Gastroesophageal sphincter (tissue), 4 donors: ENCODE measurements at regions not wholly inside any gene's neighbourhood (a gene's known extent, or its start where the extent isn't known, plus 50 kb on each side); places are given as distances from the start of the nearest gene placed in this dataset.
A peak's percentile ranks its signal among the peaks of the same experiment; 100 is the strongest.

Experiments used
- ATAC-seq: fragments of 150-250 bp; one replicate; pipeline ENCODE4 v1.9.1; 2016; ENCODE audit warnings: mild to moderate bottlenecking, moderate library complexity
- H3K27ac ChIP-seq, 4 donors: fragments of 200-600 bp; sonication (generic) in 3 of 4; 1 replicate in 3 of 4; 2 replicates in 1 of 4; pipeline ENCODE4 v1.5.1; 2016 to 2019
- H3K27me3 ChIP-seq: fragments of 200-600 bp; sonication (generic); one replicate; pipeline ENCODE4 v1.5.1; 2019
- H3K36me3 ChIP-seq, 2 donors: fragments of 200-600 bp; sonication (generic); one replicate each; pipeline ENCODE4 v1.5.1; 2019; ENCODE audit warnings: control low read depth in 1 of 2
- H3K4me1 ChIP-seq, 3 donors: fragments of 200-600 bp; sonication (generic); 1 replicate in 2 of 3; 2 replicates in 1 of 3; pipeline ENCODE4 v1.5.1; 2016 to 2019; ENCODE audit warnings: control low read depth in 2 of 3
- H3K4me3 ChIP-seq, 2 donors: fragments of 200-600 bp; sonication (generic); one replicate each; pipeline ENCODE4 v1.5.1; 2019; ENCODE audit warnings: mild to moderate bottlenecking in 1 of 2, moderate library complexity in 1 of 2
- H3K9me3 ChIP-seq, 3 donors: fragments of 200-600 bp; sonication (generic); one replicate each; pipeline ENCODE4 v1.5.1; 2017 to 2019; ENCODE audit warnings: control low read depth in 2 of 3
- EP300 ChIP-seq: sonication (generic); formaldehyde crosslinking; IDR thresholded peaks from one replicate; pipeline ENCODE4 v1.6.1; 2017; ENCODE audit warnings: antibody characterized with exemption, mild to moderate bottlenecking
- POLR2A ChIP-seq, 2 donors: fragments of 450-650 bp; IDR thresholded peaks; one replicate each; pipeline ENCODE4 v1.6.1; 2017; ENCODE audit warnings: antibody characterized with exemption in 2 of 2, mild to moderate bottlenecking in 2 of 2, moderate library complexity in 1 of 2
- POLR2AphosphoS5 ChIP-seq: sonication (generic); formaldehyde crosslinking; IDR thresholded peaks from one replicate; pipeline ENCODE4 v1.6.1; 2017; ENCODE audit warnings: antibody characterized with exemption
- WGBS, 2 donors: methylation state at CpG; one replicate each; pipeline ENCODE4 v1.1.5; 2018; ENCODE audit warnings: low coverage in 1 of 2; 5-methylcytosine and 5-hydroxymethylcytosine counted together
- TF ChIP-seq, protein P1 (sequence below), 4 experiments: fragments of 200-600 bp in 2 of 4; fragments of 450-650 bp in 2 of 4; sonication (generic) in 1 of 4; IDR thresholded peaks; one replicate each; pipeline ENCODE4 v1.5.1; 2017 to 2019; ENCODE audit warnings: antibody characterized with exemption in 4 of 4, mild to moderate bottlenecking in 2 of 4, moderate library complexity in 2 of 4

DNA sequence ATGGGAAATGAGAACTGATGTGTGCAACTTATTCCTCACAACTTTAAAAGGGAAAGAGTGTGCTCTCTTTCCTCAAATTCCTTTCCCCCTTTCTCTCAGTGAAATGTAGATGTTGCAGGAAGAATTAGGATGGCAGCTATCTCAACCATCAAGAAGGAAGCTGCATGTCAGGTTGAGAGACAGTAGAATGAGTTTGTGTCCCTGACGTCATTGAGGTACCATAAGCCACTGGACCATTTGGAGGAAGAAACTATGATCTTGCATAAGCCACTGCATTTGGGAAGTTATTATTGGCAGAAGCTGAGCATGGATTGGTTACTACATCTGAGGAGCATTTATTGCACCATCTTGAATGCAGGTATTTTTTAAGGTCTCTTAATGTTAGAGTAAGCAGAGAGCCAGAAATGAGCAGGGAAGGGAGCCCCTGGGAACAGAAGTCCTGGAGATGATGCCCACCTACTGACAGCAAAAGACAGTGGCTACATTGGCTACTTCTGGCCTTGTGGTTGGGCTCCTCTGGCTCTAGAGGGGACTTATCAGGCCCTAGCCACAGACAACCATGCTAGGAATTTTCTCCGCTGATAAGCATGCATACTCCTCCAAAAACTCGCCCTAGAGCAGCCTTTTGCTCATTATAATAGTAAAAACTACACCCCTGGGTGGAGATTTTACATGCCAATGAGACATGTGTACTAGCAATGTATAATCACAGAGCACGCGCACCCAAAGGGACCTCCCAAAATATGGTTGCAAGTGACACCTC lies 249.0 kb upstream of the SALL1 start:
- 88 to 91% methylated on average over 4 to 5 of the region's 5 CpGs for WGBS, 2 donors
- Histone ChIP-seq H3K4me3 (no peak overlapping the region), H3K4me1 (no peaks in the 10 kb centered on the region), H3K27ac (no peak overlapping the region), H3K9me3 (peaks cover 0 to 16% (median 0%) of the 10 kb centered on the region in 3 donors), H3K27me3 (no peaks in the 10 kb centered on the region), H3K36me3 (no peaks in the 10 kb centered on the region)
- no peak for ATAC-seq
- TF ChIP-seq, protein P1, sequence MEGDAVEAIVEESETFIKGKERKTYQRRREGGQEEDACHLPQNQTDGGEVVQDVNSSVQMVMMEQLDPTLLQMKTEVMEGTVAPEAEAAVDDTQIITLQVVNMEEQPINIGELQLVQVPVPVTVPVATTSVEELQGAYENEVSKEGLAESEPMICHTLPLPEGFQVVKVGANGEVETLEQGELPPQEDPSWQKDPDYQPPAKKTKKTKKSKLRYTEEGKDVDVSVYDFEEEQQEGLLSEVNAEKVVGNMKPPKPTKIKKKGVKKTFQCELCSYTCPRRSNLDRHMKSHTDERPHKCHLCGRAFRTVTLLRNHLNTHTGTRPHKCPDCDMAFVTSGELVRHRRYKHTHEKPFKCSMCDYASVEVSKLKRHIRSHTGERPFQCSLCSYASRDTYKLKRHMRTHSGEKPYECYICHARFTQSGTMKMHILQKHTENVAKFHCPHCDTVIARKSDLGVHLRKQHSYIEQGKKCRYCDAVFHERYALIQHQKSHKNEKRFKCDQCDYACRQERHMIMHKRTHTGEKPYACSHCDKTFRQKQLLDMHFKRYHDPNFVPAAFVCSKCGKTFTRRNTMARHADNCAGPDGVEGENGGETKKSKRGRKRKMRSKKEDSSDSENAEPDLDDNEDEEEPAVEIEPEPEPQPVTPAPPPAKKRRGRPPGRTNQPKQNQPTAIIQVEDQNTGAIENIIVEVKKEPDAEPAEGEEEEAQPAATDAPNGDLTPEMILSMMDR (IDR thresholded peaks at IDR 0.05) = no peak
- TF ChIP-seq EP300 (no peak), POLR2A (IDR thresholded peaks at IDR 0.05) (no peak), POLR2AphosphoS5 (no peak)

DNA sequence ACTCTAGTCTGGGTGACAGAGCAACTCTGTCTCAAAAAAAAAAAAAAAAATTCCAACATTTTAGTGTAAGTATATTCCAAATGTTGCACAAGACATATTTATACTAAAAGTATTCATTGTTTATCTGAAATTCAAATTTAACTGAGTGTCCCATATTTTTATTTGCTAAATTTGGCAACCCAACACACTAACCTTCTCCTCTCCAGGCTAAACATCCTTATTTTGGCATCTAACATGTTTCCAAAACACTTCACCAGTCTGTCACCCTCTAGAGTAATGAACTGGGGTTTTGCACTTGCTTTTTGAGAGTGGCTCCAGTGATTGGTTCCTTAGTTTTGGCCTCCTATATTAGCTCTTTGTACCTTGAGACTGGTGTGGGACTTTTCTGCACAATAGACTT lies 243.4 kb upstream of the SALL1 start:
- no peaks in the 10 kb centered on the region for H3K36me3 ChIP-seq
- TF ChIP-seq POLR2A (IDR thresholded peaks at IDR 0.05) (no peak), POLR2AphosphoS5 (peak; percentile 64)
- ATAC-seq = peak; percentile 34
- no peaks in the 10 kb centered on the region for H3K4me1 ChIP-seq
- no peak overlapping the region for H3K4me3 ChIP-seq
- H3K27ac ChIP-seq = no peak overlapping the region
- H3K9me3 ChIP-seq = peaks cover 0 to 8% (median 0%) of the 10 kb centered on the region in 3 donors
- peaks cover 6% of the 10 kb centered on the region for H3K27me3 ChIP-seq

DNA sequence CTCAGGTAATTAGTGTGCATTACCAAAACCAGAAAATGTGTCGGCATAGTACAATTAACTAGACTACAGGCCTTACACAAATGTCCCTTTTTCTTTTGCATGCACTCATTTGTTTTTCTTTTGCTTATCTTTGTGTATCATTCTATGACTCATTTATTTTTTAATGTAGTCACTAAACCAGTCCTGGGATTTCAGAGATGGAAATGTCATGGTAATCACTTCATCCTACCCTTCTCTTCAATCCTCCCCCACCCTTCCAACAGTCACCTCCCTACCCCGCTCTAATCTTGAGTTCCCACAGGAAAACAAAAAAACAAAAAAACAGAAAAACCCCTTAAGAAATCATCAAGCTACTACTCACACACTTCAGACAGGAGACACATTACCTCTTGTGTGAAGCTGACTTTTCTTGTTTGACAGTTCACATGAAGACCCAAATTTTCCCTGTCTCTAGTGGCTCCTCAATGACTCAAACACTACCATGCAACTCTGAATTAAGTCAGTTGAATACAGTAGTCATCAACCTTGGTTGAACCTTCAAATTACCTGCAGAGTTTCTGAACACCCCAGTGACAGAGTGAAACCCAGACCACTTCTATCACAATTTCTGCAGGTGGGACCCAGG lies 242.4 kb upstream of the SALL1 start:
- Histone ChIP-seq H3K9me3 (peaks cover 0 to 17% (median 0%) of the 10 kb centered on the region in 3 donors), H3K4me1 (no peaks in the 10 kb centered on the region), H3K27me3 (peaks cover 6% of the 10 kb centered on the region), H3K36me3 (no peaks in the 10 kb centered on the region), H3K4me3 (no peak overlapping the region), H3K27ac (no peak overlapping the region)
- WGBS, 2 donors = 95 to 100% methylated on average over 1 to 2 of the region's 2 CpGs
- TF ChIP-seq, protein P1 (IDR thresholded peaks at IDR 0.05) = no peak
- no peak for TF ChIP-seq EP300
- no peak for TF ChIP-seq POLR2AphosphoS5
- TF ChIP-seq POLR2A (IDR thresholded peaks at IDR 0.05) = no peak
- no peak for ATAC-seq

DNA sequence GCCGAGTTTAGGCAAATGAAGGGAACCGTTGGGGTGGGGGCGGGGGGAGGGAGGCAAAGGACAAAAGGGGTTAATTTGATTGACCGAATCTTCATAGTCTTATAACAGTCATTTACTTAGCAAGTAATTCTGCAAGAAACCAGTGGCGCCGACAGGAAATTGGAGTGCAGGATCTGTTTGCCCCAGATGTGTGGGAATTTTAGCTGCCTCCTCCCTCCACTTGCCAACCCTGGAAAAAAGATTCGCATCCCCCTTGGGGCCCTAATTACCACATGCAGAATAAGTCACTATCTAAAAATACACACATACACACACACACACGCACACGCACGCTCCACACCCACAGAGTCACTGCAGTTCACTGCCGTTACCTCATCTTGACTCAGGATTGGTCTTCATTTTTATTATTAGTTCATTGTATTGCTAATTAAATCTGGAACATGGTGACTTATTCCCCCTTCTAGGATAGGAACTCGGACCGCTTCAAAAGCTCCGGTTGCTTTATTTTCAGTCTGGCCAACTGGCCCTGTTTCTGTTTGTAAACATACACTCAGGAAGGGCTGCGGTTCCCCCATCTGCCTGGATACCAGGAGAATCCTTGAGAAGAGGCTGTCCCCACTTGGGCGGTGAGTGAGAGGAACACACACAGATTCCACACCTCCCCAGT lies 241.6 kb upstream of the SALL1 start:
- Histone ChIP-seq H3K4me3 (no peak overlapping the region), H3K36me3 (no peaks in the 10 kb centered on the region), H3K27ac (no peak overlapping the region), H3K9me3 (peaks cover 0 to 19% (median 0%) of the 10 kb centered on the region in 3 donors), H3K4me1 (no peaks in the 10 kb centered on the region), H3K27me3 (peaks cover 6% of the 10 kb centered on the region)
- TF ChIP-seq POLR2AphosphoS5 (no peak), POLR2A (IDR thresholded peaks at IDR 0.05) (no peak), EP300 (no peak)
- TF ChIP-seq, protein P1 (IDR thresholded peaks at IDR 0.05) = no peak
- ATAC-seq = peak; percentile 73
- WGBS, 2 donors = 37 to 38% methylated on average over 9 to 12 of the region's 16 CpGs

DNA sequence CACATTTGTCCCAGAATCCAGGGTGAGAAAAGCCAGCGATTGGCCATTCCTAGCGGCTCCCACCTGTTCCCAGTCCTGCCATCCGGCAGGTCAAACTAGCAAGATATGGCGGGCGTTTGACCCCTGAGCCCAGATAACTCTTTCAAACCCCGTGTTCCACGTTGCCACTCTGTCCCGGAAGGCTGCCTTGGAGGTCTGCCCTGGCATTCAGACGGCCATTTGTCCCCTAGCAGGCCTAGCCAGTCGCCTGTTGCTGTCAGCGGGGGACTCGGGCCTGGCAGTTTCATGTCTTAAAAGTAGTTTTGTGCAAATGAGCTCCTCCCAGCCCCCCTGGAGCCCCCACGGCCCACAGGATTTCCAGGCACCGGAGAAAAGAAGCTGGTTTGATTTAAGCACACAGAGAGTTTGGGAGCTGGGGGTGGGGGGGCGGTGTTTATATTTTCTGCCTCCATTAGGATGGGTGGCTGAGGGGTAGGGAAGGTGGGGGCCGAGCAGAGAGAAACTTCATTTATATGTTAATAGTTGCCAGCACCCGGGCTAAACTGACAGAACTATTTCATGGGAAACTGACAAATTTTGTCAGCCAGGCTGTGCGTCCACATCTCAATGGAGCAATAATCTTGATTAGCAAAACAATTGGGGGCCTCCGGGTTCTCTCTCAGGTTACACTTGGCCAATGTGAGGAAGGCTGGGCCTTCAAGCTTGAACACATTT lies 240.9 kb upstream of the SALL1 start:
- no peak for TF ChIP-seq POLR2AphosphoS5
- TF ChIP-seq, protein P1 (IDR thresholded peaks at IDR 0.05) = no peak
- no peak for TF ChIP-seq EP300
- no peak for TF ChIP-seq POLR2A (IDR thresholded peaks at IDR 0.05)
- H3K9me3 ChIP-seq = peaks cover 0 to 19% (median 0%) of the 10 kb centered on the region in 3 donors
- WGBS, 2 donors = 22 to 44% methylated on average over 7 to 11 of the region's 19 CpGs

More for the DNA sequence above, 240.9 kb upstream of the SALL1 start:
- no peak overlapping the region for H3K4me3 ChIP-seq
- no peak for ATAC-seq
- H3K27ac ChIP-seq = no peak overlapping the region
- H3K36me3 ChIP-seq = no peaks in the 10 kb centered on the region
- H3K27me3 ChIP-seq = peaks cover 6% of the 10 kb centered on the region
- H3K4me1 ChIP-seq = no peaks in the 10 kb centered on the region
